OCI-LY1 (cell line): ENCODE measurements at regions not wholly inside any gene's neighbourhood (a gene's known extent, or its start where the extent isn't known, plus 50 kb on each side); places are given as distances from the start of the nearest gene placed in this dataset.

Source experiments
- H2AFZ ChIP-seq: fragments of 200-600 bp; sonication (generic), shearing (Covaris generic); 2 replicates; pipeline ENCODE4 v1.6.0; 2014; ENCODE audit warnings: antibody characterized with exemption, mild to moderate bottlenecking, low read length
- H3F3A ChIP-seq: fragments of 200-600 bp; sonication (generic), shearing (Covaris generic); 2 replicates; pipeline ENCODE4 v1.6.0; 2014; ENCODE audit warnings: mild to moderate bottlenecking, antibody characterized with exemption, low read length, moderate library complexity; ENCODE audit not compliant: insufficient read depth
- H3K27ac ChIP-seq: fragments of 200-600 bp; sonication (generic); 2 replicates; pipeline ENCODE4 v1.5.1; 2014; ENCODE audit warnings: low read length, mixed run types, mild to moderate bottlenecking, low read depth; ENCODE audit not compliant: poor library complexity, severe bottlenecking
- H3K27me3 ChIP-seq: fragments of 200-600 bp; sonication (generic); 2 replicates; pipeline ENCODE4 v1.6.0; 2014; ENCODE audit warnings: antibody characterized with exemption, mild to moderate bottlenecking, low read length, moderate library complexity; ENCODE audit not compliant: insufficient read depth
- H3K36me3 ChIP-seq: fragments of 200-600 bp; sonication (generic); 2 replicates; pipeline ENCODE4 v1.6.1; 2014; ENCODE audit warnings: mild to moderate bottlenecking, antibody characterized with exemption, low read length, moderate library complexity, mixed read lengths; ENCODE audit not compliant: insufficient read depth
- H3K4me1 ChIP-seq: fragments of 200-600 bp; sonication (generic); 2 replicates; pipeline ENCODE4 v1.5.1; 2014; ENCODE audit warnings: mild to moderate bottlenecking, low read length, moderate library complexity; ENCODE audit not compliant: insufficient read depth, severe bottlenecking
- H3K4me2 ChIP-seq: fragments of 200-600 bp; sonication (generic), shearing (Covaris generic); 2 replicates; pipeline ENCODE4 v1.6.1; 2014; ENCODE audit warnings: low read length
- H3K4me3 ChIP-seq: fragments of 200-600 bp; sonication (generic); 2 replicates; pipeline ENCODE4 v1.5.1; 2014; ENCODE audit warnings: low read length, low read depth, mild to moderate bottlenecking, mixed read lengths; ENCODE audit not compliant: poor library complexity, severe bottlenecking
- H3K79me2 ChIP-seq: fragments of 200-600 bp; shearing (Covaris generic); 2 replicates; pipeline ENCODE4 v1.6.1; 2016; ENCODE audit warnings: mixed run types, low read length, mixed read lengths; ENCODE audit not compliant: insufficient read depth
- H3K9ac ChIP-seq: fragments of 200-600 bp; sonication (generic), shearing (Covaris generic); 2 replicates; pipeline ENCODE4 v1.6.1; 2014; ENCODE audit warnings: mild to moderate bottlenecking, low read length, mixed read lengths
- H3K9me2 ChIP-seq: fragments of 200-600 bp; sonication (generic), shearing (Covaris generic); 2 replicates; pipeline ENCODE4 v1.6.1; 2014; ENCODE audit warnings: low read depth, mild to moderate bottlenecking, low read length, mixed read lengths
- H3K9me3 ChIP-seq: fragments of 200-600 bp; shearing (Covaris generic); 2 replicates; pipeline ENCODE4 v1.6.1; 2014; ENCODE audit warnings: low read length, mixed read lengths
- H4K20me1 ChIP-seq: fragments of 200-600 bp; sonication (generic), shearing (Covaris generic); 2 replicates; pipeline ENCODE4 v1.6.0; 2016; ENCODE audit warnings: mild to moderate bottlenecking, low read length; ENCODE audit not compliant: insufficient read depth
- EZH2 ChIP-seq: fragments of 200-600 bp; sonication (generic), shearing (Covaris generic); IDR thresholded peaks from 2 replicates; pipeline ENCODE4 v1.8.0; 2017; ENCODE audit warnings: borderline replicate concordance, mixed run types, mild to moderate bottlenecking, antibody characterized with exemption, low read length, moderate library complexity, mixed read lengths
- TF ChIP-seq, protein P1 (sequence below): fragments of 200-600 bp; sonication (generic), shearing (Covaris generic); IDR thresholded peaks from 2 replicates; pipeline ENCODE4 v1.5.1; 2017; ENCODE audit warnings: mild to moderate bottlenecking, antibody characterized with exemption, low read length, moderate library complexity, mixed read lengths

DNA sequence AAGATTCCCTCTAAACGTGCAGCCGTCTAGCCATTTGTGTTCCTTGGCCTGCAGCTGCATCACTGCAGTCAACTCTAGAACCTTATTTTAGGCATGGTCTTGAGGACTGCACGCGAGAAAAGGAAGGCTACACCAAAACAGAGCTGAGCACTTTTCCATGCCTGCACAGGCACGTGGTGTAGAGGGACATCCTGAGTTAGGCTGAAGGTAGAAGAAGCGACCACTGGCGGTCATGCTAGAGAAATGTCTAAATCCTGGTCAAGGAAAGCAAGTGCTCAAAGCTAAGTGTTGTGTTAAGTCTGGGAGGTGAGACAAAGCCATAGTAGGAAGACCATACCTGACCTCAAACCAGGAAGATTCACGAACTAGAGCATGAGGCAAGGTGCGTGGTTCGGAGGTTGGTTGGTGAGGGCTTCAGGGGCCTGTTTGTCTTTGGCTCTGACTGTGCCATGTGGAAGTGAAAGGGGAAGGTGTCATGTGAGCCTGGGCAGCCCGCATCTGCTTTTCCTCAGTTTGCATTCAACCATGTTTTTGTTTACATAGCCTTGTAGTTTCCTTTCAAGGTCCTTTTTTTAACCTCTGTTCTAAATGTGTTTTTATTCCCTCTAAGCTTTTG lies 203.8 kb downstream of the AASDH start:
- Histone ChIP-seq H3K79me2 (no peaks in the 10 kb centered on the region), H2AFZ (no peak overlapping the region), H3K27me3 (no peaks in the 10 kb centered on the region), H3F3A (no peaks in the 10 kb centered on the region), H3K36me3 (no peaks in the 10 kb centered on the region), H3K4me1 (peaks cover 10% of the 10 kb centered on the region), H3K4me3 (no peak overlapping the region), H3K9ac (no peak overlapping the region), H3K4me2 (peak overlapping the region; percentile 20; the same call in 1 of the 2 replicates), H3K9me3 (no peaks in the 10 kb centered on the region), H4K20me1 (no peaks in the 10 kb centered on the region), H3K27ac (no peak overlapping the region), H3K9me2 (no peaks in the 10 kb centered on the region)
- TF ChIP-seq, protein P1, sequence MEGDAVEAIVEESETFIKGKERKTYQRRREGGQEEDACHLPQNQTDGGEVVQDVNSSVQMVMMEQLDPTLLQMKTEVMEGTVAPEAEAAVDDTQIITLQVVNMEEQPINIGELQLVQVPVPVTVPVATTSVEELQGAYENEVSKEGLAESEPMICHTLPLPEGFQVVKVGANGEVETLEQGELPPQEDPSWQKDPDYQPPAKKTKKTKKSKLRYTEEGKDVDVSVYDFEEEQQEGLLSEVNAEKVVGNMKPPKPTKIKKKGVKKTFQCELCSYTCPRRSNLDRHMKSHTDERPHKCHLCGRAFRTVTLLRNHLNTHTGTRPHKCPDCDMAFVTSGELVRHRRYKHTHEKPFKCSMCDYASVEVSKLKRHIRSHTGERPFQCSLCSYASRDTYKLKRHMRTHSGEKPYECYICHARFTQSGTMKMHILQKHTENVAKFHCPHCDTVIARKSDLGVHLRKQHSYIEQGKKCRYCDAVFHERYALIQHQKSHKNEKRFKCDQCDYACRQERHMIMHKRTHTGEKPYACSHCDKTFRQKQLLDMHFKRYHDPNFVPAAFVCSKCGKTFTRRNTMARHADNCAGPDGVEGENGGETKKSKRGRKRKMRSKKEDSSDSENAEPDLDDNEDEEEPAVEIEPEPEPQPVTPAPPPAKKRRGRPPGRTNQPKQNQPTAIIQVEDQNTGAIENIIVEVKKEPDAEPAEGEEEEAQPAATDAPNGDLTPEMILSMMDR: peak; percentile 47; the same call in 1 of the 2 replicates
- no peak for TF ChIP-seq EZH2

DNA sequence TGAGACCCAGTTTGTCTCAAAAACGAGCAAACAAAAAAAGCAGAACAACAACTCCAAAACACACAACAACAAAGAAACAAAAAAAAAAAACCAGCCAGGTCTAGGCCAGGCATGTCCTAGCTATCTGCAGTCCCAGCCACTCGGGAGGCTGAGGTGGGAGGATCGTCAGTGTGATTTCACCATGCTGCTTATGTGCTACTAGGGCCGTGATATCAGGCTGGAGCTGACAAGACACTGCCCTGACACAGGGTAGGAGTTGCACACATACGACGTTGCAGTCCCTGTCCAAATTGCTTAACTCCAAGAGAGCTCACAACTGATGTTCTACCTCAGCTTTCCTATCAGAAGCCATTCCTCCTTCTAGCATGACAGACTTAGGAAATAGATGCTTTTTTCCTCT lies 204.9 kb downstream of the AASDH start:
- no peaks in the 10 kb centered on the region for H3K36me3 ChIP-seq
- H3K4me2 ChIP-seq: no peak overlapping the region

DNA sequence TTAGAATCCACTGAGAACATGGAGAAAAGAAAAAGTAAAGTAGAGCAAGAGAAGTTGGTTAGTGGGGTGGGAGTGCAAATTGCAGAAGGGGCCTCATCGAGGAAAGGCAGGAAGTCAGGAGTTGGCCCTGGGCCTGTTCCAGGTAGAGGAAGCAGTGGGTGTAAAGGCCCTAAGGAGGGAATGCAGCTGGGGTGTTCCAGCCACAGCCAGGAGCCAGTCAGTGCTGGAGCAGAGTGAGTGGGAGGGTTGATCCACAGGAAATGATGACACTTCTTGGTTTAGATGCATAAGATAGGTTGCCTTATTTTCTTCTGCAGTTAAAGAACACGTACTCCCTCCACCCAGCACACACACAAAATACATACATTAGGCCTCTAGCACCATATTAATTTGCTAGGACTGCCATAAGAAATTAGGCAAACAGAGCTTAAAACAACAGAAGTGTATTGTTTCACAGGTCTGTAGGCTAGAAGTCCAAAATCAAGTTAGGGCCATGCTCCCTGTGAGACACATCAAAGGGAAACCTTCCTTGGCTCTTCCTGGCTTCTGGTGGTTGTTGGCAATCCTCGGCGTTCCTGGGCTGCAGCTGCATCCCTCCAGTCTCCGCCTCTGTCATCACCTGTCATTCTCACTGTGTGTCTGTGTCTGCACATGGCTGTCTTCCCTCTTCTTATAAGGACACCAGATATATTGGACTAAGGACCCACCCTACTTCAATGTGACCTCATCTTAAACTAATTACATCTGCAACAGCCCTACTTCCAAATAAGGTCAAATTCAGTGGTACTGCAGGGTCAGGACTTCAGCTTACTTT lies 205.9 kb downstream of the AASDH start:
- Histone ChIP-seq H3K79me2 (no peaks in the 10 kb centered on the region), H2AFZ (no peak overlapping the region), H3K27ac (no peak overlapping the region)

More for the DNA sequence above, 204.9 kb downstream of the AASDH start:
- Histone ChIP-seq H3K4me1 (peaks cover 10% of the 10 kb centered on the region), H3K79me2 (no peaks in the 10 kb centered on the region), H3K9me2 (no peaks in the 10 kb centered on the region), H2AFZ (no peak overlapping the region), H3K27me3 (no peaks in the 10 kb centered on the region), H3K27ac (no peak overlapping the region), H3F3A (no peaks in the 10 kb centered on the region), H3K4me3 (no peak overlapping the region), H3K9ac (no peak overlapping the region), H4K20me1 (no peaks in the 10 kb centered on the region), H3K9me3 (no peaks in the 10 kb centered on the region)
- no peak for TF ChIP-seq EZH2
- TF ChIP-seq, protein P1: no peak

More for the DNA sequence above, 205.9 kb downstream of the AASDH start:
- Histone ChIP-seq H3K27me3 (no peaks in the 10 kb centered on the region), H4K20me1 (no peaks in the 10 kb centered on the region), H3K36me3 (no peaks in the 10 kb centered on the region), H3K4me2 (no peak overlapping the region), H3K9me2 (no peaks in the 10 kb centered on the region), H3K4me1 (peaks cover 10% of the 10 kb centered on the region), H3K9me3 (0 out of 2 replicates have a peak, but pooled peaks cover 4% of the 10 kb centered on the region), H3K4me3 (no peak overlapping the region), H3K9ac (no peak overlapping the region), H3F3A (no peaks in the 10 kb centered on the region)
- TF ChIP-seq EZH2: no peak
- TF ChIP-seq, protein P1: no peak
